Activated CD8-positive, alpha-beta memory T cell treated with anti-CD3 and anti-CD28 coated beads for 24 hours (primary cell): ENCODE measurements at regions not wholly inside any gene's neighbourhood (a gene's known extent, or its start where the extent isn't known, plus 50 kb on each side); places are given as distances from the start of the nearest gene placed in this dataset.
"Not testable (repeated sequence)": the region's sequence is repeated elsewhere in the genome, so short reads cannot be mapped to it uniquely, and the experiment has no call there.

Source experiments
- DNase-seq: peaks from one replicate; pipeline ENCODE4 v3.0.0-alpha.2; 2020

DNA sequence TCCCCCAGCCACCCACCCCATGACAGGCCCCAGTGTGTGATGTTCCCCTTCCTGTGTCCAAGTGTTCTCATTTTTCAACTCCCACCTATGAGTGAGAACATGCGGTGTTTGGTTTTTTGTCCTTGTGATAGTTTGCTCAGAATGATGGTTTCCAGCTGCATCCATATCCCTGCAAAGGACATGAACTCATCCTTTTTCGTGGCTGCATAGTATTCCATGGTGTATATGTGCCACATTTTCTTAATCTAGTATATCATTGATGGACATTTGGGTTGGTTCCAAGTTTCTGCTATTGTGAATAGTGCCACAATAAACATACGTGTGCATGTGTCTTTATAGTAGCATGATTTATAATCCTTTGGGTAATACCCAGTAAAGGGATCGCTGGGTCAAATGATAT is 273.0 kb downstream of the TEX29 start:
- DNase-seq = not testable (repeated sequence)

DNA sequence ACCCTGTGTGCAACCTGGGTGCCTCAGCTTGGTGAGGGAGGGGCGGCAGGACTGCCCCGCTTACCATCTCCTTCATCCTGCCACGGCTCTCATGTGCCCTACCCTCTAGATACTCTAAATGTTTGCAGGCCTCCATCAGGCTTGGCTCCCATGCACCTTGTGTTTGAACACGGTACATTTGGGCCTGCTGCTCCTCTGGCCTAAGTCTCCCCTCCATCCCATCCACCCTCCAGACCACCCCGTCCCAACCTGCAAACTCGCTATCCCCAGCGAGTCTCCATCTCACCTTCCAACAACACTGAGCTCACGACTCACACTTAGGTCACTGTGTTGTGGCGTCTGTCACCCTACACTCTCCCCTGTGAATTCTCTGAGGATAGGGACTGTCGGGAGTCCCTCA is 274.2 kb downstream of the TEX29 start:
- no peak for DNase-seq

DNA sequence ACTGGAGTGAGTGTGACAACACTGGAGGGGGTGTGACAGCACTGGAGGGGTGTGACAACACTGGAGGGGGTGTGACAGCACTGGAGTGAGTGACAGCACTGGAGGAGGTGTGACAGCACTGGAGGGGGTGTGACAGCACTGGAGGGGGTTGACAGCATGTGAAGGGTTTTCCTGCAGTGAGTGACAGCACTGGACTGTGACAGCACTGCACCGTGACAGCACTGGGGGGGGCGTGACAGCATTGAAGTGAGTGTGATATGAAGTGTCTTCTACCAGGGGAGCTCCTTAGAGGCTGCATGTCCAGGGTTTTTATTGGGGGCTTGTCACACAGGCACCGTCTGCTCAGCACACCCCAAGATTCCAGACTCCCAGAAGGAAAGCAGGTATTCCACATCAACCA is 274.8 kb downstream of the TEX29 start:
- no peak for DNase-seq

DNA sequence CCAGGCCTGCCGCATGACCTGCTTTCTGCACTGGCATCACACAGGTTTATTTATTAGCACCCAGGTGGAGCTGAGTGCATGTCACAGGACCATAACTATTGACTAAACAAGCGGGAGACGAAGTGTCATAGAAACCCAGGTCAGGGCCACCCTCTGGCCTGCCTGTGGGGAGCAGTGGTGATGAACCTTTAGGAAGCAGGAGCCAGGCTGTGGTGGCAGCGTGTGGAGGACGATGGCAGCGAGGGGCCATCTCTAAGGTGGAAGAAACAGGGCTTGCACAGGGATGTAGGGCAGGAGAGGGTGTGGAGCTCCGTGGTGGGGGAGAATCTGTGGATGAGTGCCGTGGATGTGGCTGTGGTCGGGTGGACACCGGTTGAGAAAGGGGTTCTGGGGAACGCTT is 275.3 kb downstream of the TEX29 start:
- DNase-seq = no peak

DNA sequence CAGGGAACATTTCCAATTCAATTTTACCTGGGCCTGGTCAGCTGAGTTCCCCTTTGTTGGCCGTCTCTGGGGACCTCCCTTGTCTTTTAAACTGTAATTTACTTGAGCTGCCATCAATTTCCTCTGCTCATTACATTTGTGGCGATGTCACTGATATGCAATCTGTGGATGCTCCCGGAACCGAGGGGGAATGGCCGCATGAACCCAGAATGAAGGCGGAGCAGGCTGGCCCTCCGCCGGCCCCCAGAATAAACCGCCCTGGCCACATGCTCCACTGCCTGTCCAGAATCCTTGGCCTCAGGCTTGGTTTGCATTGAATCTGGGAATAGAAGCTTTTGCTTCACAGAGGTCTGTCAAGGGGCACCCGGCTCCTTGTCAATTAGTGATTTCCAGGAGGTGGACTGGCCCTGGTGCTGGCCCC is 276.8 kb downstream of the TEX29 start:
- DNase-seq = no peak

DNA sequence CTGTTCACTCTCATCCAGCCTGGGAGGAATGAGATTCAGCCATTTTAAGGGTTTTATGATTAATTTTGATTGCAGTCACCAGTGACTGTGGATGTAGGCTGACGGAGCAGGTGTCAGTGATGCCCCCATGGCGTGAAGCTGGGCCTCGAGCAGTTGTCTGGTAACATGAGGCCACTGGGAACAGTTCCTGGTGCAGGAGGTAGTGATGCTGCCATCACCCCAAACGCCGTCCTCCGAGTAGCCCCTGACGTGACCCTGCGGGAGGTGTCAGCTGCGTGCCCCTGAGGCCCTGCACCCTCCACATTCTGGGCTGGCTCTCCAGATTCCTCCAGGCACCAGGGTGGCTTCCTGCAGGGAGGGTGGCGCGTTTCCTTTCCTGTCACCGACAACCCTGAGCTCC is 277.2 kb downstream of the TEX29 start:
- DNase-seq = no peak

DNA sequence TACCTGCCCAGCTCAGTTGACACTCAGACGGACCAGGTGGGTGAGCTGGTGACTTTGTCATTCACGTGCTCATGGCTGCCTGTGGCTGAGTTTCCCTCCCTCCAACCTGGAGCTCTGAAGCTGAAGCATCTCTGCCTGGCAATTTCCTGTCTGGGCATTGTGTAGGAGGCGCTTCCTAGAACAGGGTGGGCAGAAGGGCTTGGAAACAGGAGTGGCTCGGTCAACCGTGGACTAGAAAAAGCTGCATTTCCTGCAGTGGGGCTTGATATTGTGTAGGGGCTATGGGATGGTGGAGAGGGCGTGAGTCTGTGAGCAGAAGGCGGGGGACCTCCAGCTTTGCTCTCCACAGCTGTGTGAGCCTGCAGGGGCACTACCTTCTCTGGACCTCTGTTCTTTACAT is 278.3 kb downstream of the TEX29 start:
- no peak for DNase-seq

DNA sequence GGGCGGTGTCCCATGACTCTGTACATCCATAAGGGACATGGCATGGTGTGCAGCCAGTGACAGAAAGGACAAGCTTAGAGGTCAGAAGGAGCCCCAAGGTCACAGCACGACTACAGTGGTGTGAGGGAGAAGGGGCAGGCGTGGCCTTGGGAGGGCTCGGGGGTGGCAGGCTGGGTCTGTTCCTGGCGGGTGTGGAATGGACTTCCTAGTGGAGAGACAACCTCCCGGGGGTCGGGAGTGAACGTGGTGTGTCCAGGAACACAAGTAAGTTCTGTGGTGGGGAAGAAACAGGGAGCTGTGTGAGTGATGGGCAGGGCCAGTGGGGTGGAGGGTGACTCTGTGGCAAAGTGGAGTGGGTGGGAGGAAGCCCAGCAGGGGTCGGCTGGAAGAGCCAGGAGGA is 279.3 kb downstream of the TEX29 start:
- DNase-seq = no peak

DNA sequence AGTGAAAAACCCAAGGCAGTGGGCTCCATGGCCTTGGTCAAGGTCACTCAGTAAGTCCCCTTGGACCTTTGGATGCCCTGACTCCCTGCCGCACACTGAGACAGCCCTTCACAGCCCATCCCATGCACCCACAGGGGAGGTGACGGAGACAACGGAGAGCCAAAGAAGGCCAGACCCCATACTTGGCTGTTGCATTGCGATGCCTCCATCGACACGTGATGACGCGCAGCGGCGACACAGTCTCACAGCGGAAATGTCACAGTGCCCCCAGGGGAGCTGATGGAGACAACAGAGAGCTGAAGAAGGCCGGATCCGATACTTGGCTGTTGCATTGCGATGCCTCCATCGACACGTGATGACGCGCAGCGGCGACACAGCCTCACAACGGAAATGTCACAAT is 282.4 kb downstream of the TEX29 start:
- DNase-seq = no peak

DNA sequence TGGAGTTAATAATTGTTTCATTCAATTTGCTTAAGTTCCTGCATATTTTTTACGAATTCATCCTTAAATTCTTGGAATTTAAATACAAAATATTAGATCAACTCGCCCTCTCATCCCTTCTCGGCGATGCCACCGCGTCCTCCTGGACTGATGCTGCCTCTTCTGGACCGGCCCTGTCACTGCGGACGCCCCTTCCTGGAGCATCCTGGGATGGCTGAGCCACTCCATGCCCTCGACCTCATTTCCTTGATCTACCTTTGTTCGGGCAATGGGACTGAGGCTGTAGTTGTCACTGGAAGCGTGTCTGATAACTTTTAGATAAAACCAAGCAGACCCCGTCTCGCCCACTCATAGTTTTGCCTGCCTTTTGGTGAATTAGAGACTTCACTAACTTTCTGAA is 283.7 kb downstream of the TEX29 start:
- no peak for DNase-seq

DNA sequence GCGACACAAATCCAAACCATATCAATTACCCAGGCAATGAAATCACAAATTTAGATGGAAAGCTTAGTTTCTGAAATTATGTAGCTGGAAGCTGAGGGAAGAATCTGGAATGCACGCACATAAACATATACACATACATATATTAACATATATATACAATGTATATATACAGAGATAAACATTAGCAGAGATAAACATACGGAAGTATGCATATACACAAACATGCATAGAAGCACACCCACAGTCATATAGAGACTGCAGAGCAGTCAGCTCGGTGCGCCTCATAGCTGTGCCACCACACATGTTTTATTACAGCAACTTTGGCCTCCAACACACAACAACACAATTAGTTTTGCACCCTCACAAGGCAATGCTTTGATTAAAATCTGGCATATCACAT is 288.1 kb downstream of the TEX29 start:
- no peak for DNase-seq

DNA sequence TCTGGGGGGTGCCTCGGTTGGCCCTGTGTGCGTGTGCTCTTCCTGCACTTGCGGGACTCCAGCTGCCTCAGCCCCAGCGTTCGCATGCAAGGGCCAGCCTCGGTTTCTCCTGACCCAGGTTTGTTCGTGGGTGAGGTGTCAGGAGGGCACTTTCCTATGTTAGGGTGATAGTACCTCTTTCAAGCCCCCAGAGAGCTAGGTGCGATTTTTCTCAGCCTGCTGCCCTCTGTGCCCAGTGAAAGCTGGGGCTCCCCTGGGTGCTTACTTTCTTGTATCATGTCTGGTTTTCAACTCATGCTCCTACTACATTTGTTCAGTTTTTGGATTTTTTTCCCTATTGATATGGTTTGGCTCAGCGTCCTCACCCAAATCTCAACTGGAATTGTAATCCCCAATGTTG is 289.2 kb downstream of the TEX29 start:
- DNase-seq = no peak

DNA sequence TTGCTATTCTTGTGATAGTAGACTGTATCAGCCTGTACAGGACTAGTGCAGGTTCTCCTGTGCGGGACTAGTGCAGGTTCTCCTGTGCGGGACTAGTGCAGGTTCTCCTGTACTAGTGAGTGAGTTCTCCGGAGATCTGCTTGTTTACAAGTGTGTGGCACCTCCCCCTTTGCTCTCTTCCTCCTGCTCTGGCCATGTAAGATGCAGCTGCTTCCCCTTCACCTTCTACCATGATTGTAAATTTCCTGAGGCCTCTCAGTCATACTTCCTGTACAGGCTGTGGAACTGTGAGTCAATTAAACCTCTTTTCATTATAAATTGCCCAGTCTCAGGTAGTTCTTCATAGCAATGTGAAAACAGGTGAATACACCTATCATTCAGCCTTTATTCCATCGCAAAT is 289.6 kb downstream of the TEX29 start:
- DNase-seq = no peak

DNA sequence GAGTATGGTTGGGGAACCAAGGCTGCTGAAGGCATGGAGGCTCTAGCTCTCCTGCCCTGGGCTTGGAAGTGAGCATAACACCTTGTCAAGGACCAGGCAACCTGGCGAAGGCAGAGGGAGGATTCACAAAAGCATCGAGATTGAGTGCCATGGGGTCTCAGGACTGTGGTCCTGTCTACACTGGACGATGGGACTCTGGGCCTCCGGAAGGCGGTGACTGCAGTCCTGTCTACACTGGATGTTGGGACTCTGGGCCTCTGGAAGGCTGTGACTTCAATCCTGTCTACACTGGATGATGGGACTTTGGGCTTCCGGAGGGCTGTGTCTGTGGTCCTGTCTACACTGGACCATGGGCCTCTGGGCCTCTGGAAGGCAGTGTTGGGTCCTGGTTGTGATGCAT is 290.4 kb downstream of the TEX29 start:
- DNase-seq = no peak

DNA sequence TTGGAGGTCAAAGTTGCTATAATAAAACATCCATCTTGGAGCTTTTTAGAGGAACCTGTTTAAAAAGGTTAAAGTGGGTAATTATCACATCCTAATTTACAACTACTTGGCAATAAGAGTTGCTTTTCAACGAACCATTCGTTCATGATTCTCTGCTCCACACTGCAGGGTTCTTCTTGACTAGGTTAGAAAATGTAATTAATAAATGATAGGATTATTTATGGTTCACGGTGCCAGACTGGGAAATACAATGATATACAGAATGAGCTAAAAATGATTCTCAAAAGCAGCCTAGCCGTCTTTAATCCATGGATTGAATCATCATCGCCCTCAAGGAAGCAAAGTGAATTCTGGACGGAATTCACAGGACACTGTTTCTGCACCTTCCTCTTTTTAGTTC is 291.2 kb downstream of the TEX29 start:
- no peak for DNase-seq

DNA sequence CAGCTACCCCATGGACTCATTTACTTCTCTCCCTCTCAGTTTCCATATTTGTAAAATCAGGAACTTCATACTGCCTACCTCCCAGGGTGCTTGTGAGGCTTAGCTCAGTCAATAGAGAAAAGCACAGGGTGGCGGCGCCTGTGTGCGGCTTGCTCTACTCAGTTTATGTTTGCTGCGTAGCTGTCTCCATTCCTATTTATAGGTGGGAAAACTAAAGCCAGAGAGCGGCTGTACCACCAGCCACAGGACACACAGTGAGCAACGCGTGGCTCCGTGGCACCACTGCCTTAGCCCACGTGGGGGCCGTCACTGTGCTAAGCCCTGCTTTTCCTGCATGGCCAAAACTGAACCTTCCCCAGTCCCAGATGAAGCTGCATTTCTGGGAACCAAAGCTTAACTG is 292.4 kb downstream of the TEX29 start:
- DNase-seq = no peak

DNA sequence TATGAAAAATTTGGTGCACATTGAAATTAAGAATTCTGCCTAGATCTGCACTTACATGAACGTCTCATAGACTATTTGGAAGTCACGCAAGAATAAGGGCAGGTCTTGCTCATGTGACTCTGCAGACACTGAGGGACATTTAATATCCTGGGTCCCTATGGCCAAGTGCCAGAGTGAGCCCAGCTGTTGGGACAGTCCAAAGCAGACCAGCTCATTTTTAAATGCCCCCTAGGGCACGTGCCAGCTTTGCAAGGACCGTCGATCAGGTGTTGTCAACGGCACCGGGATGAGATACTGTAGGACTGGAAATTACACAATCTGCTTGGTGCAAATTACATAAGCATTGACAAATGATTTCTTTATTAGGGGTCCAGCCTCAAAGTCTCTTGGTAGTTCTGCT is 293.6 kb downstream of the TEX29 start:
- DNase-seq = no peak

DNA sequence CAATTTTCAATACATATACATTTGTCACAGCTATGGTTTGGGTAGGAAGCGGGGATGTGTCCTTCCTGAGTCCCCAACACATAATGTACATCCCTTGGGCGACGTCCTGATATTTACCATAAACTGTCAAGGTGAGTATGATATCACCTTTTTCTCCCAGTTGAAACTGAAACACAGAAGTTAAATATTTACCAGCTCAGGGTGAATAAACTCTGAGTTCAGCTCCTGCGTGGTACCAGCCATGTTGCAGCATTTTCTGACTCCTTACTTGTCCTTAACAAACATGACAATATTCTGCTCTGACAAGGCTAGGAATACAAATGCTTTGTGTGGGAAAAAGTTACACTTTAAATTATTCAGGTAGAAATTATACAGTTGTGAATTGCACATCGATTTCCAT is 294.2 kb downstream of the TEX29 start:
- no peak for DNase-seq

DNA sequence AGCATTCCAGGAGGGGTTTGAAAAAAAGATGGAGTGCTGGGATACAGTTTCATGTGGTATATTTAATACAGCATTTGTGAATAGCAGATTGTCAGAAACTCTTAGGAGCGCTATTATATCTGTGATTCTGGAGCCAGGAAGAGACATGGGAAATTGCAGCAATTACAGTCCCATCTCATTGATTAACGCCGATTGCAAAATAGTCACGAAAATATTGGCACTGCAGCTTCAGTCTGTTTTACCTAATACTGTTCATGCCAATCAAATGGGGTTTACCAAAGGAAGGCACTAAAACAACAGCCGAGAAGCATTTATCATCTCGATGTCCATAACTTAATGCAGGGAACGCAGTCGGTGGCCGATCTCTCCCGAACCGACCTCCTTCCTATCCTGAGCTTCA is 295.8 kb downstream of the TEX29 start:
- no peak for DNase-seq

DNA sequence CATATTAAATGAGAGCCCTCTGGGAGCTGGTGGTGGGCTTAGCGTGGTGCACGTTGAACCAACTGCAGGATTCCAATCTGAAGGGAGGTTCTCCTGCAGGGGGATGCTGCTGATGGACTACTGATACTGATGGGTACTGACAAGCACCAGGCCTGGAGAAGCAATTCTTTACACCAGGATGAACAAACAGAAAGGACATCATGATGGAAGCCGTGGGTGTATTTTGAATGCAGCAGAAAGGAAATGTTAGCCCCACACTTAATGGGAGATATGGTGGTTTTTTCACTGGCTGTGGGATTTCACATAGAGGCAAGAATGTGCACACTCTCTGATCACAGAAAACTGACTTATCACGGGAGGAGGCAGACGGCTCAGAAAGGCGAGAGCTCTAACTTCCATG is 299.7 kb downstream of the TEX29 start:
- no peak for DNase-seq

DNA sequence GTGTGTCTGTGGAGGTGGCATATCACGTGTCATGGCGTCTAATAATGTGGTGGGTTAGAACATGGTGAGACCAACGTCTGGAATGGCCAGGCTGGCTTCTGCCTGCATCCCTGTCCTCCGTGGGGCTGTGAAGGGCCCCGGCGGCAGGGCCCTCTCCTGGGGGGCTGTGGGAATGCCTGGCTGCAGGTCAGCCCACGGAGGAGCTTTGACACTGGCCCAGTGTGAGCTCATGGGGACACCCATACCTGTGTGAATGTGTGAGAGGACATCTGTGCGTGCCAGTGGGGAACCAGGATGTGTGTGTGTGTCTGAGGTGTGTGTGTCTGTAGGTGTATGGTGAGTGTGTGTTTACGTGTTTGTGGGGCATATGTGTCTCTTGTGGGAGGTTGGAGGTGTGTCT is 300.1 kb downstream of the TEX29 start:
- no peak for DNase-seq

DNA sequence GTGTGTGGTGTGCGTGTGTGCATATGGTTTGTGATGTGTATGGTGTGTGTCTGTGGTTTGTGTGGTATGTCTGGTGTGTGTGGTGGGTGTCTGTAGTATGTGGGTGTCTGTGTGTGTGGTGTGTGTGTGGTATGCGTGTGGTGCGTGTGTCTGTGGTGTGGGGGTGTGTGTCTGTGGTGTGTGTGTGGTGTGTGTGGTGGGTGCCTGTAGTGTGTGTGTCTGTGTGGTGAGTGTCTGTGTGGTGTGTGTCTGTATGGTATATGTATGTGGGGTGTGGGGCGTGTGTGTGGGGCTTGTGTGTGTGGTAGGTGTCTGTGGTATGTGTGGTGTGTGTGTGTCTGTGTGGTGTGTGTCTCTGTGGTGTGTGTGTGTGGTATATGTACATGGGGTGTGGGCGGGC is 300.7 kb downstream of the TEX29 start:
- no peak for DNase-seq

DNA sequence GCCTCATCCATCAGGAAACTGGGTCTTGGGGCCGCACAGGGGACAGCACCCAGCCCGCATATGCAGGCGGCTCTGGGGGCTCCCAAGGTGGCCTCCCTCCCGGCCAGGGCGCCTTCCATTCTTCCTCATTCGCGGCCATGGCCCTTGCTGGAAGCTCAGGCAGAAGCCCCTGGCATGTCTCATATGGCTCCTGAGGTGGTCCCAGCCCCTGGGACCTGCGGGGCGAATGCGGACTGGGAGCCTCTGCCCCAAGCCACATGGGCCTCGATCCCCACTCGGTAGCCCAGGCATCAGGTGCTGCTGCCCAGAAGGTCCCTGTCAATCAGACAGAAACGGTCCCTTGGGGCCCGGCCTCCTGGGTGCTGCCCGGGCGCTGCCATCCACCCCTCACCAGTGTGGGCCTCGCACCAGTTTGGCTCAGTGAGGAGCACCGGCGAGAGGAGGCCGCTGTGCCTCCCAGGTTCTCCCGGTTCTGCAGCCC is 301.6 kb downstream of the TEX29 start:
- no peak for DNase-seq

DNA sequence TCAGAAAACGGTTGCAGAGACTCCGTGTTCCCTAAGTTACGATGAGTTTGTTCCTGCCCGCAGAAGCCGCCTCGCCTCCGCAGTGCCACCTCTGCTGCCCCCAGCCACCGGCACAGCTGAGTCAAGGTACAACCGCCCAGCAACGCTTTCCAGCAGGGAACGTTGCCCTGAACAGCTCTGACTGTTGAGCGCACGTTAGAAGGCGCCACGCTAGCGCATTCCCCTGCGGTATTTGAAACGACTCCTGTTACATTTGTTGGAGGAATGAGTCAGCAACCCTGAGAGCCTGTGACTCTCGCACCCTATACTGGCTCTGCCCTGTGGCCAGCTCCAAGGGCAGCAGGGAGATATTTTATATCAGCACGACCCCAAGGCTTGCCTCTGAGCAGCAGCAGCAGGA is 302.8 kb downstream of the TEX29 start:
- no peak for DNase-seq

DNA sequence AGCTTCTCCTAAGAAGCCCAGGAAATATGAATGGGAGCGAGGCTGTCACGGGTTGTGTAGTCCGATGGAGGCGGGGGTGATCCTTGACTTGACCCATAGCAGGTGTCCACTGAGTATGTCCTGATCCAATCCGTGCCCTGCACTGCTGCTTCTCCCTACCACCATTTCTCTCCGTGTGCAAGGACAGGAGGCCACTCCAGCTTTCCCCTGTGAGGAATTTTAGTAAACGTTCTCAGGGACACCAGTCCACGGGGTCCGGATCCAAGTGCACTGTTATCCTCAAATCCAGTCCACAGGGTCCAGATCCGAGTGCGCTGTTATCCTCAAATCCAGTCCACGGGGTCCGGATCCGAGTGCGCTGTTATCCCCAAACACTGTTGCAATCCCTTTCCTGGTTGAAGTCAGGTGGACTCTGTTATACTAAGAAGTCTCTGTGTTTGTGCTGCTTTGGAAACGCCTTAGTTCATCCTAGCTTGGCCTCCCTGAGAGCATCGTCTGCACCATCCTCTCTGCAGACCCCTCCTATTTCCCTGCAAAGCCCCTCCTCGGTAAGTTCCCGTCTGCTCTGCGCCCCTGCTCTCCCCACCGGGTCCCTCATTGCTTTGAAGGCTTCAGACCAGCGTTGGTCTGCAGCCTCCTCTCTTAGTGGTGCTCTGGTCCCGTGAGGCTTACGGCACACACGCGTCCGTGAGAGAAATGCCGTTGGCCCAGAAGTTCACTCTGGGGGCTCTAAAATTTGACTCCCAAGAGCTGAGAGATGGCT is 303.5 kb downstream of the TEX29 start:
- DNase-seq = peak; percentile 33
